Prostate gland (tissue), 2 donors: ENCODE measurements at regions not wholly inside any gene's neighbourhood (a gene's known extent, or its start where the extent isn't known, plus 50 kb on each side); places are given as distances from the start of the nearest gene placed in this dataset.

Experiments used
- DNase-seq: peaks from one replicate; pipeline ENCODE4 v3.0.0-alpha.2; 2019; ENCODE audit warnings: low spot score
- H3K27ac ChIP-seq, 2 donors: fragments of 200-600 bp; sonication (generic); 2 replicates each; pipeline ENCODE4 v1.5.1; 2017 to 2019
- H3K27me3 ChIP-seq: fragments of 200-600 bp; sonication (generic); replicated peaks from 2 replicates; pipeline ENCODE4 v1.5.1; 2019; ENCODE audit not compliant: insufficient read depth
- H3K36me3 ChIP-seq, 2 donors: fragments of 200-600 bp; sonication (generic); 1 replicate in 1 of 2; 2 replicates in 1 of 2; pipeline versions ENCODE4 v1.5.1 to v1.8.1; 2017 to 2019
- H3K4me1 ChIP-seq: fragments of 200-600 bp; sonication (generic); replicated peaks from 2 replicates; pipeline ENCODE4 v1.5.1; 2019
- H3K4me3 ChIP-seq, 2 donors: fragments of 200-600 bp; sonication (generic); 2 replicates each; pipeline ENCODE4 v1.5.1; 2017 to 2019
- H3K9me3 ChIP-seq: fragments of 200-600 bp; sonication (generic); 2 replicates; pipeline ENCODE4 v1.5.1; 2017
- POLR2A ChIP-seq: fragments of 450-650 bp; IDR thresholded peaks from one replicate; pipeline ENCODE4 v1.6.1; 2016; ENCODE audit warnings: antibody characterized with exemption, mild to moderate bottlenecking
- POLR2AphosphoS5 ChIP-seq: sonication (generic); formaldehyde crosslinking; IDR thresholded peaks from one replicate; pipeline ENCODE4 v1.6.1; 2017; ENCODE audit warnings: antibody characterized with exemption
- WGBS: methylation state at CpG from one replicate; pipeline ENCODE4 v1.1.5; 2018; 5-methylcytosine and 5-hydroxymethylcytosine counted together
- intact Hi-C: fragments of 100-400 bp; cut with DNase I; formaldehyde crosslinking; loops from one replicate; pipeline ENCODE4 v1.14.2; 2022
- TF ChIP-seq, protein P1 (sequence below), 4 experiments: fragments of 200-600 bp in 2 of 4; fragments of 450-650 bp in 2 of 4; sonication (generic) in 2 of 4; IDR thresholded peaks; 1 replicate in 3 of 4; 2 replicates in 1 of 4; pipeline ENCODE4 v1.5.1; 2016 to 2019; ENCODE audit warnings: antibody characterized with exemption in 4 of 4, mild to moderate bottlenecking in 2 of 4, moderate library complexity in 2 of 4

DNA sequence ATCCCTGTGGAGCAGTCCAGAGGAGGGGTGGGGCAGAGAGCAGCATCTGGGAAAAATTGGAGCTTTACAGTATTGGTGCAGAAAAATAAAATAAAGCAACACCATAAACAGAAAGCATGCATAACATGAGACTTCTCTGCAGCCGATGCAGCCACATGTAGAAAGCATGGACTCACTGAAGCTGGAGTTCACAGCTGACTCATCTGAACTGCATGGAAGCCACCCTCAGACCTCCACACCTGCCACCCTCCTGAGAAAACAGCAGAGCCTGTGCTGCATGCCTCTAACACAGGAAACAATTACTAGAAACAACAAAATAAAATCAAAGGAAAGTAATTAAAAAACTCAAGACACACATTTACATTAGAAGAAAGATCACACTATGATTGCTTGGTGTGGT is 169.4 kb upstream of the ALKAL2 start:
- Histone ChIP-seq H3K4me1 (no peaks in the 10 kb centered on the region), H3K9me3 (no peaks in the 10 kb centered on the region), H3K27me3 (no peaks in the 10 kb centered on the region), H3K36me3 (no peaks in the 10 kb centered on the region), H3K4me3 (no peak overlapping the region), H3K27ac (no peak overlapping the region)
- no peak for DNase-seq
- intact Hi-C loops, result no loop called here
- 100% methylated on average over 1 of the region's 1 CpG for WGBS
- TF ChIP-seq POLR2AphosphoS5 (no peak), POLR2A (no peak)
- TF ChIP-seq, protein P1, sequence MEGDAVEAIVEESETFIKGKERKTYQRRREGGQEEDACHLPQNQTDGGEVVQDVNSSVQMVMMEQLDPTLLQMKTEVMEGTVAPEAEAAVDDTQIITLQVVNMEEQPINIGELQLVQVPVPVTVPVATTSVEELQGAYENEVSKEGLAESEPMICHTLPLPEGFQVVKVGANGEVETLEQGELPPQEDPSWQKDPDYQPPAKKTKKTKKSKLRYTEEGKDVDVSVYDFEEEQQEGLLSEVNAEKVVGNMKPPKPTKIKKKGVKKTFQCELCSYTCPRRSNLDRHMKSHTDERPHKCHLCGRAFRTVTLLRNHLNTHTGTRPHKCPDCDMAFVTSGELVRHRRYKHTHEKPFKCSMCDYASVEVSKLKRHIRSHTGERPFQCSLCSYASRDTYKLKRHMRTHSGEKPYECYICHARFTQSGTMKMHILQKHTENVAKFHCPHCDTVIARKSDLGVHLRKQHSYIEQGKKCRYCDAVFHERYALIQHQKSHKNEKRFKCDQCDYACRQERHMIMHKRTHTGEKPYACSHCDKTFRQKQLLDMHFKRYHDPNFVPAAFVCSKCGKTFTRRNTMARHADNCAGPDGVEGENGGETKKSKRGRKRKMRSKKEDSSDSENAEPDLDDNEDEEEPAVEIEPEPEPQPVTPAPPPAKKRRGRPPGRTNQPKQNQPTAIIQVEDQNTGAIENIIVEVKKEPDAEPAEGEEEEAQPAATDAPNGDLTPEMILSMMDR (IDR thresholded peaks at IDR 0.05), result no peak

DNA sequence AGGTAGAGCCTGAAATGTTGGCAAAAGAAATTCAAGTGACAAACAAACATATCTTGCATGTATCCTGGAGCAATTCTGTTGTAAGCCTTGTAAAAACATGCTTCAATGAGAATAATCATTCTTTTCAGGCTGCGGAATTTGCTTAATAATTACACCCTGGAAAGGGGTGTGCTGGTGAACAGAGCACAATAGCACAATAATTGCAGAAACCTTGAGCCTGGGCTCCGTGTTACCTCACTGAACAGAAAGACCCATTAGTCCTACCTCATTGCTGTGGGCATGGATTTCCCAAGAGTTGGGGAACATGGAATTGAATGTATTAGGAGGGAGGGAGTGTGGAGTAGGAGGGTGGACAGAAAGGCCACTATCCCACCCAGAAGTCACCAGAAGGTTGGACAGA is 168.0 kb upstream of the ALKAL2 start:
- no peaks in the 10 kb centered on the region for H3K9me3 ChIP-seq
- 55% methylated on average over 2 of the region's 2 CpGs for WGBS

DNA sequence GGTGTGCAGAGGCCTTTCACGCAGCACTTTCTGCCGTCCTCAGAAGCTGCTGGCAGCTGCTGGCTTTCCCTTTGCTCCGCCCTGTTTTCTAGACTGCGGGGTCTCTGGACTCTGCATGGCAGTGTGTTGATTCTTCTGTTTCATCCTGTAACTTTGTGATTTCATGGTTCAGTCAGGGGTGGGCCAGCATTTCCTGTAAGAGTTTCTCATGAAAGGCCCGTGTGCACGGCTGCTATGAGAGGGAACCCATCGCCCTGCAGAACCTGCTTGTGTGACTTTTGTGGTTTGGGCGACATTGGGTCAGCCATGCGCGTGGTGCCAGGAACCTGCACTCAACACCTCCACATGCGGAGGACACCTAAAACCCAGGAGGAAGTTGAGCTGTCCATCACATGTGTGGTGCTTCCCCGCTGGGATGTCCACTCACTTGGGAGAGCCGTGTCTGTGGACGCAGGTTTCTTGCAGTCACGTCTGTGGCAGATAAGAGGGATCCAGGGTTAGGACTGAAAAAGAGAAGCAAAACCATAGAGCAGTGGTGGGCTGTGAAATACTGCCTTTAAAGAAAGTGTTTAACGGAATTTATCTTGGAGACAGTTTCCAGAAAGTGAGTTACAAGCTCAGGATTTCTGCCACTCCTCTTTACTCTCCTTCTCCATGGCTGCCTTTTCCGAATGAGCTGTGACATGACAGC is 167.3 kb upstream of the ALKAL2 start:
- Histone ChIP-seq H3K9me3 (no peaks in the 10 kb centered on the region), H3K36me3 (no peaks in the 10 kb centered on the region), H3K4me3 (no peak overlapping the region), H3K27ac (no peak overlapping the region), H3K27me3 (no peaks in the 10 kb centered on the region), H3K4me1 (no peaks in the 10 kb centered on the region)
- intact Hi-C loops, result no loop called here
- no peak for DNase-seq
- 76% methylated on average over 17 of the region's 17 CpGs for WGBS
- TF ChIP-seq POLR2AphosphoS5, result no peak
- TF ChIP-seq, protein P1 (IDR thresholded peaks at IDR 0.05), result no peak
- TF ChIP-seq POLR2A, result no peak

More for the DNA sequence above, 168.0 kb upstream of the ALKAL2 start:
- intact Hi-C loops, result no loop called here
- Histone ChIP-seq H3K36me3 (no peaks in the 10 kb centered on the region), H3K27ac (no peak overlapping the region), H3K4me3 (no peak overlapping the region), H3K27me3 (no peaks in the 10 kb centered on the region), H3K4me1 (no peaks in the 10 kb centered on the region)
- no peak for TF ChIP-seq POLR2A
- TF ChIP-seq POLR2AphosphoS5, result no peak
- TF ChIP-seq, protein P1 (IDR thresholded peaks at IDR 0.05), result no peak
- DNase-seq, result no peak

DNA sequence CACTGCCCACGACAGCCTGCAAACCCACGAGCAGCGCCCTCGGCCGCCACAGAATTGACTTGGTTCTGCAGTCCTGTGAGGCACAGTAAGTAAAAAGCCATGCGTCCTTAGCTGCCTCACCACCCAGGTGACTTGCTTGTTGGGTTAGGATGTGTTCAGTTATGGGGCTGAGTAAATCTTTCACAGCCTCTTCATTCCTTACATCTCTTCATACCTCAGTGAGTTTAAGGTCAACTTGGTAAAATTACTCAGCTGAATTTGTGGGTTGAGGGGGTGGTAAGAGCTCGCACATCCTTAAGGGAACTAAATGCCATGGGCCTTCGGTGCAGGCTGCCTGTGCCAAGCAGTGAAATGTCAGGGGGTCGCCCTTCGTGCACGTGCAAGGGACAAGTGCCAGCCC is 165.2 kb upstream of the ALKAL2 start:
- H3K36me3 ChIP-seq, result no peaks in the 10 kb centered on the region
- 90% methylated on average over 11 of the region's 11 CpGs for whole genome bisulfite sequencing
- H3K4me3 ChIP-seq, result no peak overlapping the region
- H3K4me1 ChIP-seq, result no peaks in the 10 kb centered on the region
- no peaks in the 10 kb centered on the region for H3K9me3 ChIP-seq
- TF ChIP-seq POLR2AphosphoS5 (no peak), POLR2A (no peak)
- TF ChIP-seq, protein P1 (IDR thresholded peaks at IDR 0.05), result no peak
- H3K27me3 ChIP-seq, result no peaks in the 10 kb centered on the region
- no peak overlapping the region for H3K27ac ChIP-seq
- intact Hi-C loops, result no loop called here
- no peak for DNase-seq

DNA sequence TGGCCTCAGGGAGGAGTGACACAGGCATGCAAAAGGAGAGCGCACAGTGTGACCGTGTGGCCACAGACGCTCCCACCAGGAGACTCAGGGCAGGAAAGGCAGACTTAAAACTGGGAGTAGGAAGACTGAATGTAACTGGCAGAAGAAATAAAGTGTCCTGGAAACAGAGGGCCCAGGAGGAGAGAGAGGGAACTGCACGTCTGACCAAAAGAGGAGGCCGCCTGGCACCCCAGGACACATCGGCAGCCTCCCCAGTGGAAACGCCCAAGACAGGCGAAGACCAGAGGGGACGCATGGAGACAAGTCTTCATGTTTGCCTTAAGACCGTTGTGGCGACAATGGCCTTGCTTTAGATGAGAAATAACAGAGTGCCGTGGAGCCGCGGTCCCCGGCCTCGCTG is 163.6 kb upstream of the ALKAL2 start:
- Histone ChIP-seq H3K4me1 (no peaks in the 10 kb centered on the region), H3K4me3 (no peak overlapping the region), H3K27ac (no peak overlapping the region), H3K27me3 (no peaks in the 10 kb centered on the region), H3K9me3 (no peaks in the 10 kb centered on the region), H3K36me3 (no peaks in the 10 kb centered on the region)
- 95% methylated on average over 16 of the region's 16 CpGs for WGBS
- intact Hi-C loops, result no loop called here
- TF ChIP-seq POLR2A, result no peak
- TF ChIP-seq, protein P1 (IDR thresholded peaks at IDR 0.05), result no peak
- no peak for TF ChIP-seq POLR2AphosphoS5
- DNase-seq, result no peak
